ENCODE measurements at regions not wholly inside any gene's neighbourhood (a gene's known extent, or its start where the extent isn't known, plus 50 kb on each side); places are given as distances from the start of the nearest gene placed in this dataset.

- TF ChIP-seq REST (IDR thresholded peaks at IDR 0.05; ENCODE audit: insufficient read depth in 1 of 2, low read depth in 2 of 2, low read length in 2 of 2), result no peak
These were observed 347.1 kb upstream of the PLD5 start for GRCh38 chr1:242871471-242872030.

GRCh38 chr1:242870966-242871365 lies 346.5 kb upstream of the PLD5 start:
- TF ChIP-seq FOXP2 (optimal IDR thresholded peaks at IDR 0.05; ENCODE audit: borderline replicate concordance, extremely low read depth, extremely low read length, insufficient read depth) (no peak), REST (IDR thresholded peaks at IDR 0.05; ENCODE audit: insufficient read depth in 1 of 2, low read depth in 2 of 2, low read length in 2 of 2) (no peak), POLR2AphosphoS5 (IDR thresholded peaks at IDR 0.05; ENCODE audit: low read depth, low read length) (no peak), SIN3A (IDR thresholded peaks at IDR 0.05; ENCODE audit: borderline replicate concordance, insufficient read depth, low read length) (no peak), TAF1 (IDR thresholded peaks at IDR 0.05; ENCODE audit: borderline replicate concordance, insufficient read depth, low read length) (no peak)

GRCh38 chr1:242856289-242856688 lies 331.8 kb upstream of the PLD5 start:
- TF ChIP-seq POLR2AphosphoS5 (IDR thresholded peaks at IDR 0.05; ENCODE audit: low read depth, low read length) (no peak), TAF1 (IDR thresholded peaks at IDR 0.05; ENCODE audit: borderline replicate concordance, insufficient read depth, low read length) (no peak)

- TF ChIP-seq TAF1 (IDR thresholded peaks at IDR 0.05; ENCODE audit: borderline replicate concordance, insufficient read depth, low read length), result no peak
- TF ChIP-seq POLR2AphosphoS5 (IDR thresholded peaks at IDR 0.05; ENCODE audit: low read depth, low read length), result no peak
- TF ChIP-seq FOXP2 (optimal IDR thresholded peaks at IDR 0.05; ENCODE audit: borderline replicate concordance, extremely low read depth, extremely low read length, insufficient read depth), result no peak
- no peak for TF ChIP-seq REST (IDR thresholded peaks at IDR 0.05; ENCODE audit: insufficient read depth in 1 of 2, low read depth in 2 of 2, low read length in 2 of 2)
- no peak for TF ChIP-seq SIN3A (IDR thresholded peaks at IDR 0.05; ENCODE audit: borderline replicate concordance, insufficient read depth, low read length)
These were observed 330.0 kb upstream of the PLD5 start for GRCh38 chr1:242854466-242854865.

- TF ChIP-seq REST (IDR thresholded peaks at IDR 0.05; ENCODE audit: insufficient read depth in 1 of 2, low read depth in 2 of 2, low read length in 2 of 2) (peak; percentile 89 to 95), FOXP2 (optimal IDR thresholded peaks at IDR 0.05; ENCODE audit: borderline replicate concordance, extremely low read depth, extremely low read length, insufficient read depth) (no peak)
These were observed 323.0 kb upstream of the PLD5 start for GRCh38 chr1:242847390-242847993.
